Inflammatory macrophage treated with lipopolysaccharide for 1 hour (primary cell): ENCODE measurements at regions not wholly inside any gene's neighbourhood (a gene's known extent, or its start where the extent isn't known, plus 50 kb on each side); places are given as distances from the start of the nearest gene placed in this dataset.

Experiments
- DNase-seq, 2 donors: peaks; one replicate each; pipeline ENCODE4 v3.0.0-alpha.2; 2020 to 2022

GRCh38 chr4:120524237-120524636 is 398.3 kb downstream of the PRDM5 start:
- no peak for DNase-seq

DNA sequence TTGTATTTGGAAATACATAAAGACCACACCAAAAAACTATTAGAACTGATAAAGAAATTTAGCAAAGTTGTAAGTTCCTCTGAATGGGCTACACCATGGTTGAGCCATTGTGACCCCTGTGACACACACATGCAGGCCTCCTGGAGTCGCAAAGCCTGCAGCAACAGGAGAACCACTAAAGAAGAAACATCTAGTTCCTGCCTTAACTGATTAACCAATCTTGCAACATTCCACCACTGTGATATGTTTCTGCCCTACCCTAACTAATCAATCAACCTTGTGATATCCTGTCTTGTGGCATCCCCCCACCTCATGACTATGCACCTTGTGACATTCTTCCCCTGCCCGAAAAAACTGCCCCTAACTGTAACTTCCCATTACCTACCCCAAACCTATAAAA is 401.8 kb downstream of the PRDM5 start:
- no peak for DNase-seq

DNA sequence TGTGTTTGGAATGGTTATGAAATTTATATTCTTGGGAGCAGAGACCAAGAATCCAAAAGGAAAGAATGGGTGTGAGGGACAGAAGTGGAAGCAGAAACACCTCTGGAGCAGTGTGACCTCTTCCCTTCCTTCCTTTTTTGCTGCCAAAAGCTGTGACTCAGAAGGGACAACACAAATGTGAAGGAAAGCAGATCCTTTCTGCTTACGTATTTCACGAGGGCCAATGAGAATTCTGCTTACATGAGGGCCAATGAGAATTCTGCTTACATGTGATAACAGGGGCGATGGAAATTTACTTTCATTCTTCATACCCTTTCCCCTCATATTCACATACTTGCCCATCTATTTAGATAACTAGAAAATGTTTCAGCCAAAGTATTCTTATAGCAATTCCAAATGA is 404.6 kb downstream of the PRDM5 start:
- DNase-seq = no peak

GRCh38 chr4:120509719-120510118 is 412.8 kb downstream of the PRDM5 start:
- no peak for DNase-seq

GRCh38 chr4:120509222-120509621 is 413.3 kb downstream of the PRDM5 start:
- no peak for DNase-seq

- DNase-seq = no peak
Observed at GRCh38 chr4:120508036-120508435, 414.5 kb downstream of the PRDM5 start.

DNA sequence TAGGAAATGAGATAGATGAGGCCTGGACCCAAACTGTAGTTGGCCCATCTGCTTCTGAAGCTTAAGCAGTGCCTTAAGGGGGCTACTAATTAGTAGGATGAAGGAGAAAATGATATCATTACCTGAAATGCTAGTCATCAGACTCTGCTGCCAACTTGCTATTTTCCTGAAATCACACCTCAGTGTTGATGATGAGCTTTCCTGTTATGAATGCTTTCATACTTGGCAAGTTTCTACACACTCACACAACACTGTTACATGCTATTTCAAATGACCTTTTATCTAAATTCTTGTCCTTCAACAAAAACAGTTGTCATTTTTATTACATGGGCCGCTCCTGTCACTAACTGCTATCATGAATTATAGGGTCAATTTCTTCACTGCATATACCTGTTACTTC is 416.0 kb downstream of the PRDM5 start:
- no peak for DNase-seq

DNA sequence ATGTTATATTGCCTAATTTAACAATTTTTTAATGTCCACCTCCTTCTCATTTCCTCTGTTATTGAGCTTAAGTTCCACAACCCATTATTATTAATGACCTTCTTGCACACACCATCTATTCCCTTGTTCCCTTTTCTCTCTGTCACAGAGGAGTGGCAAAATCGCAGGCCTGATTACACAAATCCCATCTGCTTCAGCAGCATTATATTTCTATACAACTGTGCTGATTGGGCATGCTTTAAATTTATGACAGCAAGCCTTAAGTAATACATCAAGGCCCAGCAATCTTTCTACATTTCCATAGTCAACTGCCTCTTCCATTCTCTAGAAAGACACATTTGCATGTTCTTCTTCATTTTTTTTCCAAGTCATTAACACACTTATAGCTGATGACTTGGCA is 423.8 kb downstream of the PRDM5 start:
- no peak for DNase-seq

- no peak for DNase-seq
Observed at GRCh38 chr4:120491481-120491880, 424.8 kb upstream of the MAD2L1 start.

GRCh38 chr4:120481756-120482155 is 415.1 kb upstream of the MAD2L1 start:
- DNase-seq = no peak

DNA sequence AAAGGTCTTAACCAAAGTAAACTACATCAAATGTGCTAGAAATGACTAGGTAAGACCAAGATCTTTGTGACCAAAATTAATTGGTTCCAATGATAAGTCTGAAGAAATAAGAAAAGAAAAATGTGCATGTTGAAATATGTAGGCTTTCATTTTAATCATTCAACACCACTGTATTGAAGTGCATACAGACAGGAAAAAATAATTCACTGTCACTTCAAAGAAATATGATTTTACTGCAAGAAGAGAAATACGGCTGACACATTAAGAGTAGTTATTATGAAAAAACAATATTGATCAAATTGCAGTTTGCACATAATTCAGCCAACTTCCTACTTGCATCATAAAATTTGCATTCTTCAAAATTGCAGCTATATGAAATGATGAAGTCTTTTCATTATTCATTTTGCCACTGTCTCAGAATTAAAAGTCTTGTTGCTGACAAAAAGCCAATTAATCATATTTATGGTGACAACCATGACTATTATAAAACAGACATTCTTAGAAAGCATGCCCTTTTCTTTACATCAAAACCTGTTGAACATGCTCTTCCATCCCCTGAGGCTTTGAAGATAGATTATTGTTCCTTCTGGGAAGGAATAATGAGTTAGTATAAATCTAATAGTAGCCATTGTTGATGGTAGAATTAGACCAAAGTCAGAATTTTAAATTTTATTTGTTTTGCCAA is 405.9 kb upstream of the MAD2L1 start:
- DNase-seq = no peak

GRCh38 chr4:120466429-120466828 is 399.8 kb upstream of the MAD2L1 start:
- no peak for DNase-seq

- DNase-seq = no peak
Observed at GRCh38 chr4:120454788-120455187, 388.1 kb upstream of the MAD2L1 start.

DNA sequence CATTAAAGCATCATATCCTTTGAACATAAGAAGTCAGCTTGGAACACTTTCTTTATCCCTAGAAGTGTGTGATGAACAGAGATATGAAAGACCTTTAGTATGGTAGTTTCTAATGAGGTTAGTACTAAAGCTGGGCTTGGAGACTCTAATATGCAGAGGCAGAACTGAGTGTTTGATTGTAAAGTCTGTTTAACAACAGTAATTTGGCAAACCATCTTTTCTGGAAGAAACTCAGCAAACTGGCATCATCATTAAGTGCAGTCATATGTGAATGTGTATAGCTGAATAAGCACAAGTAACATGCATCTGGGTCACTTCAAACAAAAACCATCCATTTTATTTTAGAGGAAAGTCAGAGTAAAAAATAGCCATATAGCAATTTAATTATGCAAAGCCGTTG is 385.9 kb upstream of the MAD2L1 start:
- DNase-seq = no peak

DNA sequence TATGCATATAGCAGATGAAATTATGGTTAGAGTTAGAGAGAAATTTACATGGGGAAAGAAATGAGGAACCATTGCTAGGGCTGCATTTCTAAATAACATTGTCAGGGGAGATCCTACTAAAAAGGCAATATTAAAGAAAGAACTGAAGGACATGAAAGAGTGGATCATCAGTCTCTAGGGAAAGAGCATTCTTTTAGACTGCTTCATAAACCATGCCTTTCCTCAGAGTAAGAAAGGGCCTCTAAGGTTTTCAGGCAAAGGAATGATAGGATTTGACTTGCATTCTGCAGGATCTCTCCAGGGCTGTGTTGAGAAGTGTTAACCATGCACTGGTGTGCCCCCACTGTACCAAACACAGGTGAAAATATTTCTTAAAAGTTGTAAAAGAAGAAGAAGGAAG is 385.4 kb upstream of the MAD2L1 start:
- no peak for DNase-seq

DNA sequence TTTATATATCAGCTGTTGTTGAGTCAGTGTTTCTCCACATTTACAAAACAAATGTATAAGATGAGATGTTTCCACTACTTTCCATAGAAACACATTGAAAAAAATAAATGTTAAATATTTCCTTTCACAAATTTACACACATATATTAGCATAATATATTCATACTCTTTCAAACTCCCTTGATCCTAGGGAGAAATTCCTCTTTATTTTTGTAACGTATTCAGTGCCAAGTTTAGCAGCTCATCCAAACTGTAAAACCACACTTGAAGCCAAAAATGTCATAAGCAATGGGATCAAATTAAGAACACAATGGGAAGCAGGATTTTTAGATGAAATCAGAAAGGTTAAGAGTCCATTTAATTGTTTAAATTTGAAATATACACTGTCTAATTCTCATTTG is 381.1 kb upstream of the MAD2L1 start:
- DNase-seq = no peak

DNA sequence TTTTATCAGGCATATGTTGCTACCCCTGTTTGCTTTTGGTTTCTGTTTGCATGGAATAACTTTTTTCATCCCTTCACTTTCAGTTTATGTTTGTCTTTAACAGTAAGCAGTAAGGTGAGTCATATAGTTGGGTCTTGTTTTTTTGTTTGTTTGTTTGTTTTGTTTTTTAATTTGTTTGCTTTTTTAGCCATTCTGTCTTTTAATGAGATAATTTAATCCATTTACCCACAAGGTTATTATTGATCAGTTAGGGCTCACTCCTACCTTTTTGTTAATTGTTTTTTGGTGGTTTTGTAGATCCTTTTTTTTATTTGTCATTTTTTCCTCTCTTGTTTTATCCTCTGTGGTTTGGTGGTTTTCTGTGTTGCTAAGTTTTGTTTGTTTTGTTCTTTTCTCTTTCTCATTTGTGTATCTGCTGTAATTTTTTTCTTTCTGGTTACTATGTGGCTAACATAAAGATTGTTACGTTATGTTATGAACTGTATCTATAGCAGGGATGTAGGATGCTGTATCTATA is 379.5 kb upstream of the MAD2L1 start:
- DNase-seq = no peak

DNA sequence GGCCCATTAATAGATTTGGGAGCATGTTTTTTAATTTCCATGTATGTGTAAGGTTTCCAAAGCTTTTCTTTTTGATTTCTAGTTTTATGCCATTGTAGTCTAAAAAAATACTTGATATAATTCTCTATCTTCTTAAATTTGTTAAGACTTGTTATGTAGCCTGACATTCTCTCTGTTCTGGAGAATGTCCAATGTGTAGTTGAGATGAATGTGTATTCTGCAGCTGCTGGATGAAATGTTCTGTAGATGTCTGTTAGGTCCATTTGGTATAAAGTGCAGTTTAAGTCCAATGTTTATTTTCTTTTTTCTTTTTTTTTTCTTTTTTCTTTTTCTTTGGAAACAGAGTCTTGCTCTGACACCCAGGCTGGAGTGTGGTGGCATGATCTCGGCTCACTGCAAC is 378.5 kb upstream of the MAD2L1 start:
- no peak for DNase-seq

DNA sequence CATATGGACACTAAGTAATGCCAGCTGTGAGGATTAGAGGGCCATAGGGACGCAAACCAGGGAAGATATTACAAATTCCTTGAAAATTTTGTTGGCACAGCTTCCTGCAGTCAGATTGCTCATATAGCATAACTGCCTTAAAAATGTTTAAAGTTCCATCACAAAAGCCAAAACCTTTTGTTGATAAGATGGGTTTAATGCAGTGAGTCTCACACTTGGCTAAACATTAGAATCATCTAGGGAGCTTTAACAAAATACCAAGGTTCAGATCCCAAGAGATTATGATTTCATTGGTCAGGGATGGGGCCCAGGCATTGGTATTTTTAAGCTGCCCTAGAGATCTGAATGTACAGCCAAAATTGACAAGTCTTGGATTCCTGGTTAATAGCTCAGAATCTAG is 376.5 kb upstream of the MAD2L1 start:
- DNase-seq = no peak

DNA sequence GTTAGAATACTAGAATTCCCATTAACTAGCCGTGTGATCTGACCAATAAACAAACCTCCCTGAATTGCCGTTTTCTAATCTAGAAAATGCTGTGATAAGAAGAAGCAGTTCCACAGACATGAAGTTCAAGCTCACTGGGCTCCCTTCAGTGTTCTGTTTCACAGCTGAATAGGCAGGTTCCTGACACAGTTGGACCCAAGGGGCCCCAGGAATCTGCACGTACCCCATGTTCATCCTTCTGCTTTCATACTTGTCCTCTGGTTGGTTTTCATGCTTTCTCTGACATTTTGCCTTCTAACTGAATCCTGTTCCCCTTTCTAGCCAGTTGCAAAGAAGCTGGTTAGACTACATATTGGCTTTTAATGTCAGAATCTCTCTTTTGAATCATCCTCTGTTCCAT is 374.1 kb upstream of the MAD2L1 start:
- DNase-seq = no peak

DNA sequence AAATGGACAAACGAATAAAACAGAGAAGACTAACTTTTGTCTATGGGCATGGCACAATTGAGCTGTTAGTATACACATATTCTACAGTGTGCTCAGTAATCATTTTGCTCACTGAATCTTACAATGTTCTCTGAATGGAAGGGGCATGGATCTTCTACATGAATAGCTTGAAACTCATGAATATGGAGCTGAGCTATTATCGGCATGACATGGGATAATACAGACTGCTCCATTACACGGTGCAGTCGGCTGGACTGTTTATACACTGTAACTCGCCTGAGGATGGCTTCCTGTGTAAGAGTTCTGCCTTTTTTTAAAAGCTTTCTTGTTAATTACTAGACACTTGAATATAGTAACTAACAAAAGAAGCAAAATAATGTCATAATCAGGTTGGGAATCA is 368.5 kb upstream of the MAD2L1 start:
- no peak for DNase-seq

DNA sequence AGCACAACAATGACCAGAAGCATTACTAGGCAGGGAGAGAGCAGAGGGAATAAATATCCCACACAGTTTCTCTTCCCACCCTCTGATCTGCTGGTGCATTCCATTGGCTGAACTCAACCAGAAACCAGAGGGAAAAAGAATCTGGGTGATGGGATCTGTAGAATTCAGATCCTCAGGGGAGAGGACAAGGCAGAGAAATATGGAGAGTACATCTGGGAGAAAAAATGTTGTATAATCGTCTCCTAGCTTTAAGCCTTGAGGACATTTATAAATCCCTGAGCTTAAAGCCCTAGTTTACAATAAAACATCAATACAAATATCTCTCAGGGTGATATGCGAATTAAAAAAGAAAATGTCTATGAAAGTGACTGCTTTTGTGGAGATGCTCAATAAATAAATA is 368.1 kb upstream of the MAD2L1 start:
- DNase-seq = no peak

DNA sequence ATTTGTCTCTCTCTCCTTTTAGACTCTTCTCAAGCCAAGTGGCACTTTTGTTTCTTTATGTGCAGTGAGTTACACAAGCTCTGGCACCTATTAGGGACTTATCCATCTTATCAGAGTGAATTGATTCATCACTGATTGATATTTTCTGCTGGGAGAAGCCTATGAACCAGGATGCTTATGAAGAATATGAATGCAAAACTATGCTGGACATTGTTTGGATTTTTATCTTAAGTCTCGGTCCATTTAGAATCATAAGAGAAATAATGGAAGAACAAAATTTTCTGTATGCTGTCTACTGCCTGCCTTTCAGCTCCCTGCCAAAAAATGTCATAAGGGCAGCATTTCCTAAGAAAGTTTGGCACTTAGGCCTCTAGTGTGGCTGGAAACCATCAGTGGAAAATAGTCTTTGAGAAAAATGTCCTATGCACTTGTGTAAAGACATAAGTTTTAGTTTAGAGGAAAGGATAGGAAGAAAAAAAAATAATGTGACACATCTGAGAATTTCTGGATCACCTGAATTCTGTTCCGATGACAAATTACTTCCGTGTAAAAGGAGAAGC is 365.7 kb upstream of the MAD2L1 start:
- no peak for DNase-seq

DNA sequence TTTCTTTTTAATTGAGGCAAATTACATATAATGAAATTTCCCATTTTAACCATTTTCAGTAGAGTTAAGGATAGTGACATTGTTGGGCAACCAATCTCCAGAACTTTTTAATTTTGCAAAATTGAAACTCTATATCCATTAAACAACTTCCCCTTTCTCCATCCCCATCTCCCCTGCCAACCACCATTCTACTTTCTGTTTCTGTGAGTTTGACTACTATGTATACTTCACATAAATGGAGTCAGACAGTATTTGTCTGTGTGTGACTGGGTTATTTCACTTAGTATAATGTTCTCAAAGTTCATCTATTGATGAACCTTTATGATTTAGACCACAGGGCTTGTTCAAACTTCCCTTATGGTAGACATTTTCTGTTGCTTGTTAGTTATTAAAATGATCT is 364.5 kb upstream of the MAD2L1 start:
- no peak for DNase-seq

DNA sequence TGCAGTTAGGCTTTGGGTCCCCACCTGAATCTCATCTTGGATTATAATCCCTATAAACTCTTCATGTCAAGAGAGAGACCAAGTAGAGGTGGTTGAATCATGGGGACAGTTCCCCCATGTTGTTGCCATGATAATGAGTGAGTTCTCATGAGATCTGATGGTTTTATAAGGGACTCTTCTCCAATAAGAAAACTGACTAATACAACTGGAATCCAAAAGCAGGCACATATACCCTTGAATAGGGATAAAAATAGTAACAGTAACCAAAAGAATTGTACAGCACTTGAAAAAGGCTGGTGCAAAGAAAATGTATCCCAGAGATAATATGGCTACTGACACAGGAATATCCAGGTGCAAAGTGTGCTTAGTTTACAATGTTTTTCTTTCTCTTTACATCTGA is 351.5 kb upstream of the MAD2L1 start:
- DNase-seq = no peak
